ENCODE measurements at regions not wholly inside any gene's neighbourhood (a gene's known extent, or its start where the extent isn't known, plus 50 kb on each side); places are given as distances from the start of the nearest gene placed in this dataset.

- TF ChIP-seq CTCF (IDR thresholded peaks at IDR 0.05) (no peak), POLR2A (IDR thresholded peaks at IDR 0.05) (no peak)
Observed at GRCh38 chr13:48813518-48813917, 159.8 kb downstream of the CYSLTR2 start.

Measured in Peyer's patch (tissue), 4 donors.